Caco-2 (cell line): ENCODE measurements at regions not wholly inside any gene's neighbourhood (a gene's known extent, or its start where the extent isn't known, plus 50 kb on each side); places are given as distances from the start of the nearest gene placed in this dataset.

Source experiments
- BruUV-seq: library from RNA; stranded (reverse); fragments of 400-500 nt; replicated peaks from 2 replicates; lab custom pipeline; 2021; lab: Mats Ljungman, UMichigan
- CTCF ChIA-PET: fragments of 300-600 bp; sonication (Branson Sonifier 250); formaldehyde crosslinking; loops from one replicate; lab custom pipeline; 2022; ENCODE audit warnings: antibody characterized with exemption; lab: Charles Lee
- POLR2A ChIA-PET: fragments of 300-600 bp; sonication (Branson Sonifier 250); formaldehyde crosslinking; loops from one replicate; lab custom pipeline; 2022; ENCODE audit warnings: antibody characterized with exemption; lab: Charles Lee
- DNase-seq, 2 experiments: peaks; one replicate each; pipeline versions ENCODE4 v3.0.0 to v3.0.0-alpha.2; 2020 to 2022
- H3K27me3 ChIP-seq: replicated peaks from 2 replicates; pipeline ENCODE4 v1.6.0; 2011; ENCODE audit warnings: low read length; ENCODE audit not compliant: control insufficient read depth, insufficient read depth
- H3K36me3 ChIP-seq: 2 replicates; pipeline ENCODE4 v1.5.1; 2011; ENCODE audit warnings: low read length; ENCODE audit not compliant: control insufficient read depth, insufficient read depth
- H3K4me1 ChIP-seq: fragments of 250-450 bp; sonication (Bioruptor Pico); 2 replicates; pipeline ENCODE4 v1.5.1; 2020; ENCODE audit warnings: mild to moderate bottlenecking
- H3K4me3 ChIP-seq: 2 replicates; pipeline ENCODE4 v1.5.1; 2011; ENCODE audit warnings: low read depth, mild to moderate bottlenecking, control low read depth, low read length
- H3K9me3 ChIP-seq: fragments of 250-450 bp; sonication (Bioruptor Pico); 2 replicates; pipeline ENCODE4 v1.5.1; 2020; ENCODE audit warnings: mild to moderate bottlenecking, moderate library complexity
- H3K27ac Mint-ChIP-seq: one replicate; pipeline ENCODE4 v1.8.0; 2022; ENCODE audit warnings: mixed read lengths; ENCODE audit not compliant: unreplicated experiment
- H3K27me3 Mint-ChIP-seq: one replicate; pipeline ENCODE4 v1.8.0; 2022; ENCODE audit warnings: mixed read lengths; ENCODE audit not compliant: insufficient read depth, unreplicated experiment
- H3K36me3 Mint-ChIP-seq: one replicate; pipeline ENCODE4 v1.8.0; 2022; ENCODE audit warnings: mild to moderate bottlenecking, mixed read lengths; ENCODE audit not compliant: insufficient read depth, unreplicated experiment
- H3K4me1 Mint-ChIP-seq: one replicate; pipeline ENCODE4 v1.8.0; 2022; ENCODE audit warnings: low read depth, mixed read lengths; ENCODE audit not compliant: unreplicated experiment
- H3K4me3 Mint-ChIP-seq: one replicate; pipeline ENCODE4 v1.8.0; 2022; ENCODE audit warnings: mild to moderate bottlenecking, moderate library complexity, mixed read lengths; ENCODE audit not compliant: unreplicated experiment
- H3K9me3 Mint-ChIP-seq: one replicate; pipeline ENCODE4 v1.8.0; 2022; ENCODE audit warnings: mixed read lengths; ENCODE audit not compliant: unreplicated experiment
- CTCF ChIP-seq, 2 experiments: fragments of 200-600 bp in 1 of 2; IDR thresholded peaks; 1 replicate in 1 of 2; 2 replicates in 1 of 2; pipeline versions ENCODE4 v1.5.1 to v1.8.0; 2011 to 2022; ENCODE audit warnings: antibody characterized with exemption in 1 of 2, control low read depth in 1 of 2, inconsistent platforms in 1 of 2, low read depth in 1 of 2, low read length in 1 of 2, mild to moderate bottlenecking in 1 of 2, moderate library complexity in 1 of 2; ENCODE audit not compliant: insufficient read depth in 1 of 2, severe bottlenecking in 1 of 2, unreplicated experiment in 1 of 2
- intact Hi-C: fragments of 100-400 bp; cut with micrococcal nuclease; formaldehyde crosslinking; loops from one replicate; pipeline ENCODE4 v1.10.0; 2022; ENCODE audit not compliant: unreplicated experiment

- Mint-ChIP-seq H3K4me1 (no peaks in the 10 kb centered on the region), H3K27ac (no peak overlapping the region), H3K9me3 (peaks cover 11% of the 10 kb centered on the region), H3K4me3 (no peak overlapping the region), H3K27me3 (peaks cover 24% of the 10 kb centered on the region), H3K36me3 (no peaks in the 10 kb centered on the region)
- H3K4me3 ChIP-seq, result no peak overlapping the region
- TF ChIP-seq CTCF (IDR thresholded peaks at IDR 0.05; ENCODE audit: insufficient read depth in 1 of 2, low read depth in 1 of 2, low read length in 1 of 2, severe bottlenecking in 1 of 2, unreplicated experiment in 1 of 2), result no peak
- H3K27me3 ChIP-seq, result 0 out of 2 replicates have a peak, but pooled peaks cover 1% of the 10 kb centered on the region
- H3K4me1 ChIP-seq, result no peaks in the 10 kb centered on the region
- intact Hi-C loops, result no loop called here
- H3K9me3 ChIP-seq, result no peaks in the 10 kb centered on the region
- BruUV-seq, result no TSS peak
- CTCF ChIA-PET, result no interaction called here
- no peak for DNase-seq
- POLR2A ChIA-PET, result no interaction called here
- no peaks in the 10 kb centered on the region for H3K36me3 ChIP-seq
Measured at GRCh38 chr20:60629206-60629605, 622.9 kb upstream of the CDH4 start.

GRCh38 chr20:60630609-60631008 lies 621.5 kb upstream of the CDH4 start:
- no peak for DNase-seq
- H3K27me3 Mint-ChIP-seq, result peaks cover 23% of the 10 kb centered on the region
- no peak overlapping the region for H3K27ac Mint-ChIP-seq
- no peak for TF ChIP-seq CTCF (IDR thresholded peaks at IDR 0.05; ENCODE audit: insufficient read depth in 1 of 2, low read depth in 1 of 2, low read length in 1 of 2, severe bottlenecking in 1 of 2, unreplicated experiment in 1 of 2)
- POLR2A ChIA-PET, result no interaction called here
- H3K4me1 Mint-ChIP-seq, result no peaks in the 10 kb centered on the region
- intact Hi-C loops, result no loop called here
- H3K4me3 Mint-ChIP-seq, result no peak overlapping the region
- CTCF ChIA-PET, result no interaction called here
- H3K36me3 Mint-ChIP-seq, result no peaks in the 10 kb centered on the region
- peaks cover 2% of the 10 kb centered on the region; the same call in 1 of the 2 replicates for H3K9me3 ChIP-seq
- no TSS peak for BruUV-seq
- H3K4me1 ChIP-seq, result no peaks in the 10 kb centered on the region
- H3K4me3 ChIP-seq, result no peak overlapping the region
- H3K27me3 ChIP-seq, result 0 out of 2 replicates have a peak, but pooled peaks cover 1% of the 10 kb centered on the region
- no peaks in the 10 kb centered on the region for H3K36me3 ChIP-seq
- H3K9me3 Mint-ChIP-seq, result peaks cover 12% of the 10 kb centered on the region

- intact Hi-C loops, result no loop called here
- H3K4me3 ChIP-seq, result no peak overlapping the region
- Mint-ChIP-seq H3K27me3 (peaks cover 31% of the 10 kb centered on the region), H3K4me1 (no peaks in the 10 kb centered on the region), H3K27ac (no peak overlapping the region), H3K36me3 (no peaks in the 10 kb centered on the region), H3K4me3 (no peak overlapping the region), H3K9me3 (peaks cover 24% of the 10 kb centered on the region)
- no peaks in the 10 kb centered on the region for H3K4me1 ChIP-seq
- peaks cover 12% of the 10 kb centered on the region for H3K9me3 ChIP-seq
- no peak for TF ChIP-seq CTCF (IDR thresholded peaks at IDR 0.05; ENCODE audit: insufficient read depth in 1 of 2, low read depth in 1 of 2, low read length in 1 of 2, severe bottlenecking in 1 of 2, unreplicated experiment in 1 of 2)
- H3K36me3 ChIP-seq, result no peaks in the 10 kb centered on the region
- POLR2A ChIA-PET, result no interaction called here
- no peak for DNase-seq
- 0 out of 2 replicates have a peak, but pooled peaks cover 1% of the 10 kb centered on the region for H3K27me3 ChIP-seq
- BruUV-seq, result no TSS peak
- CTCF ChIA-PET, result no interaction called here
Measured at GRCh38 chr20:60631585-60632287, 620.3 kb upstream of the CDH4 start.
